Stimulated activated CD4-positive, alpha-beta T cell treated with anti-CD3 and anti-CD28 coated beads, Interleukin-4, amount 100 ng/mL, for 4 hours (primary cell): ENCODE measurements at regions not wholly inside any gene's neighbourhood (a gene's known extent, or its start where the extent isn't known, plus 50 kb on each side); places are given as distances from the start of the nearest gene placed in this dataset.
"Not testable (repeated sequence)": the region's sequence is repeated elsewhere in the genome, so short reads cannot be mapped to it uniquely, and the experiment has no call there.

Experiments
- DNase-seq, 2 experiments: peaks; one replicate each; pipeline ENCODE4 v3.0.0-alpha.2; 2020

GRCh38 chr13:106088085-106088484 lies 447.4 kb downstream of the EFNB2 start:
- no peak for DNase-seq

DNA sequence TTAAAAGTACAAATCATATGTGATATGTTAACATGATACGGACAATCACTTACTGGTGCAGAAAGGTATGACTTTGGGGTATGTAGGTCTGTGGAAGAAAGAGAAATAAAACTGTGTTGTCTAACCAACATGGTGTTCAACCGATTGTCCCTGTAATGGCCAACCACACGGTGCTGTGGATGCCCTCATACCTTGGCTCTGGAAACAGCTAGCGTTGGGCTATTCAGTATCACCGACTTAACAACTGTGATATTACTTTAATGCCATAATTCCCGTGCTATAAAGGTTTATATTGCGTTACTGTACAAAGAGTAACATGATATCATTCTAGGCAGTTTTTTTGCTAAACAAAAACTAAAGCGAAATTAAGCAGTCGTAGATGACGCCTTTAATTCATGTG lies 448.3 kb downstream of the EFNB2 start:
- no peak for DNase-seq

DNA sequence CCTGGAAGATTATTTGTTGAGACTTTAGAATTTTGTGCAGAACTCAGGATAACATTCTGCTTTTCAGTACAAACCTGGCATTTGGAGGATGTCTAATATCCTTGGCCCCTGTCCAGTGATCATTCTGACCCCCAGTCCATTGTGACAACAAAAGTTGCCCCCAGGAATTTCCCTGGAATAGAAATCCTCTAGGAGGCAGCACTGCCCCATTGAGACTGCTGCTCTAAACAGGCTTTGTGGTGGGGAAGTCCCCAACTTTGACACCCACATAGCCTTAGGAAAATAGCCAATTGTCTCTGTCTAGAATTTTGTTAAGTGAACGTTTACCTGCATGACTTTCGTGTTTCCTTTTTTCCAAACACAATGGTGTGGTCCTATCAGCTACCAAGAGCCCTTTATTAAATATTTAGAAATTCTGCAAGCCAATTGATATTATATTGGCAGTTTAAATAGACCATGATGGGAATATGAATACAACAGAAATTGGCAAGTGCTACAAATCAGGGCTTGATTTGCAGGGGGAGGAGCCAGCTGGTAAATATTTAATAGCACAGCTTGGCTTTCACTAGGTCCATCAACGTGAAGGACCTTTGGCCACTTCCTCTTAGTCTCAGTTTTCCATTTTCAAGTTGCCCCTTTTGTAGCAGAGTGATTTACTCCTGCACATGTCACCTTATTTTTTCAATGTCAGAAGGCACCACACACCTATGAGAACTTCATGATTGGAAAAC lies 451.7 kb downstream of the EFNB2 start:
- DNase-seq: no peak

GRCh38 chr13:106081221-106081620 lies 454.2 kb downstream of the EFNB2 start:
- not testable (repeated sequence) for DNase-seq

GRCh38 chr13:106078191-106078590 lies 457.3 kb downstream of the EFNB2 start:
- DNase-seq: no peak

GRCh38 chr13:106077017-106077416 lies 458.4 kb downstream of the EFNB2 start:
- DNase-seq: no peak

- no peak for DNase-seq
Measured at GRCh38 chr13:106072014-106072413, 463.4 kb downstream of the EFNB2 start.

- DNase-seq: no peak
Measured at GRCh38 chr13:106063591-106064313, 471.7 kb downstream of the EFNB2 start.

DNA sequence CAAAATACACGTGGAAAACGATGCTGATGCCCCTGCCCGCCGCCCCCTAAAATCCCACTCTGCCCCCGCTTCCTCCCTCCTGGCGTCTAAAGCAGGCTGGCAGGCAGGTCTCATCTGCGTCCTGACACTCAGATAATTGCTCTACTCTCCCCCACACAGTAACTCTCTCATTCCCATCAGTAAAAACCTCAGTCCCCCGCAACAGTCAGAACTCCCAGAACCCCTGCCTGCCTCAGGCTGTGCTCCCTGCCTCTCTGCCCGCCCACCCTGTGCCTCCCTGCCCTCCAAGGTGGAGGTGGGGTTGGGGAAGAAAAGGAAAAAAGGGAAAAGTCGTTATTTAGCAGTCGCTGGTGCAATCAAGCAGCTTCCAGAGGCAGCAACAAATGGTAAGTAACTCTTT lies 473.7 kb downstream of the EFNB2 start:
- no peak for DNase-seq

- DNase-seq: no peak
Measured at GRCh38 chr13:106056851-106057250, 478.6 kb downstream of the EFNB2 start.

GRCh38 chr13:106052200-106052767 lies 483.2 kb downstream of the EFNB2 start:
- DNase-seq: no peak

- no peak for DNase-seq
Measured at GRCh38 chr13:106049171-106049570, 486.3 kb downstream of the EFNB2 start.

DNA sequence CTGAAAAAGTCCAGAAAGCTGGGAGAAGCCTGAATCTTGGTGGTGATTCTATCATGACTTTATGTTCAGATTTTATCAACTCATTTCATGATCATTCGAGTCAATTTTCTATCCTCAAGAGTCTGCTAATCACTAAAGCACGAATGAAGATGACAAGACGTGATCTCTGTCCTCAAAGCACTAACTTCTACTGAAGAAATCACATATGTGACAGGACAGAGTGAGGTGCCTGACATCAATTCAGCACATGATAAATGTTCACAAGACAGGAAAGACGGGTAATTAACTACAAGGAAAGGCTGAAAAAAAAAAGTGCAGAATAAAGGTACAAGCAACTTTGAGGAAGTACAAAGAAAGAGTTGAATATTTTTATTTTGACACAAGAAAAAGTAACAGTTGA lies 487.1 kb downstream of the EFNB2 start:
- DNase-seq: no peak

DNA sequence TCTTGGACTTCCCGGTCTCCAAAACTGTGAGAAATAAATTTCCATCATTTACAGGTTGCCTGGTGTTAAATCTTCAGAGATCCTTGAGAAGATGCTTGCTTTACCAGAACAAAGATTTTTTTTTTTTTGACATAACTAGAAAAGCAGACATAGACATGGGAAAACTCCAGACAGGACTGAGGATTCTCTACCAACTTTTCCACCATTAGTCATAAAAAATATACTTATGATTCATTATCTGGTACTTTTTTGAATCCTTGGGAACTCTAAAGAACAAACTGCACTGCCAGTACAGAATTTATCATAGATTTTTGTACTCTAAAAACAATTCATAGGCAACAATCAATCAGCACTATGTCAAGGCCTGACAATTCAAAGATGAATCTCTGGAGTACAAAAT lies 487.6 kb downstream of the EFNB2 start:
- DNase-seq: no peak

GRCh38 chr13:106042996-106043581 lies 492.4 kb downstream of the EFNB2 start:
- no peak for DNase-seq

DNA sequence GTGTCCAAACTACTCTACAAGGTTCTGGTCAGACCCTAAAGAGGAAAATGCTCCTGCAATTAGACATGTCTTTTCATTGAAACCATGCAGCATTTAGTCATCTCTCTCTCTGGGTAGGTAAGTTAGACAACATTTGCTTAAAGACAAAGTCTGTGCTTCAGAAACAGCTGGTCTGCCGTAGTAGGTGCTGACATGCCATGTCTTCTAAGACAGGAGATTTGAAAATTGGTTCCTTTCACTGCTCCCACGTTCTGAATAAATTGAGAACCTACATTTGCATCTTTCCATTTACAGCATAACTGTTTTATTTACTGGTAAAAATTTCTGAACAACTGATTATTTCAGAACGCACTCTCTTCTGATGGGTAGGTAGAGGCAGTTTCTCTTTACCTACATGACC lies 494.0 kb downstream of the EFNB2 start:
- no peak for DNase-seq

DNA sequence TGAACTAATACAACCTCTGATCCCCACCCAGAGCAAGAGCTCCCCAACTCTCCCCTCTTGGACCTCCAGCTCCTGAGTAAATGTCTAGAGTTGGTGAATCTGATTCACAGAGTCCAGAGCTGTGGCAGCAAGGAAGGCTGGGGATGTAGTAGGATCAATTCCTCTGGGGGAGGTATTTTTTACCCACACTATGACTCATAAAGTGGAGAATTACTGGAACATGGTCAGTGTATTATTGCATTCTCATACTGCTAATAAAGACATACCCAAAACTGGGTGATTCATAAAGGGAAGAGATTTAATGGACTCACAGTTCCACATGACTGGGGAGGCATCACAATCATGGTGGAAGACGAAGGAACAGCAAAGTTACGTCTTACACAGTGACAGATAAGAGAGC lies 496.7 kb downstream of the EFNB2 start:
- DNase-seq: no peak

GRCh38 chr13:106036870-106037269 lies 498.6 kb downstream of the EFNB2 start:
- no peak for DNase-seq

DNA sequence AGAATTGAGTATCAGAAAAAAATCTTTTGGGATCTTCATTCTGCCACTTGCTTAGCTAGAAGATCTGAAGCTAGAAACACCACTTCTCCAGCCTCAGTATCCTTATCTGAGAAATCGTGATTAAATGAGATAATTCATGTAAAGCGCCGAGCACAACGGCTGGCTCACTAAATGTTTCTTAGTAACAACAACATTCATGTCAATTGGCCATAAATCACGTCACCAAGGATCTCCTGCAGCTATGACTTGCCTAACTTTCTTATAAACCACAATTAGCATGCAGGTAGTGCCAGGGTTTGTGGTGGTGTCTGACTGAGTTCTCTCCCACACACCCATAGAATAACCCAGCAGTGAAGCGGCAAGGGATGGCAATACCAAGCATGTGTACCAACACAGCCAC lies 501.3 kb downstream of the EFNB2 start:
- DNase-seq: no peak

GRCh38 chr13:106033659-106034058 lies 501.8 kb downstream of the EFNB2 start:
- DNase-seq: no peak

DNA sequence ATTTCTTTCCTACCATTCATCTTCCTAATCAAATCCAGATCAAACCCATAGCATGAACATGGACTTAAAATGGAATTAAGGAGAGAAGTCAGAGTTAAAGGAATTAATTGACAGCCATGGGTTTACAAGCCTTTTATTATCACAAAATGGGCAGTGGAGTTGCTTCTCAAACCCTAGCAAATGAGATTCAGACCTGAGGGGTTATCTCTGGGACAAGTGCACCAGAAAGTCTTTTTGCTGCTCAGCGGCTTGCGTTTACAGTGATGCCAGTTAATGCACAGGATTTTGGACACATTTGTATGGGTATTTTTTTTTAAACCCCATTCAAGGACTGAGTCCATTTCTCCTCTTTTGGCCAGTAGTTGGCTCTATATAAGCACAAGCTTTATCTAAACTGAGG lies 503.0 kb downstream of the EFNB2 start:
- no peak for DNase-seq

- no peak for DNase-seq
Measured at GRCh38 chr13:106029676-106030290, 505.7 kb downstream of the EFNB2 start.

DNA sequence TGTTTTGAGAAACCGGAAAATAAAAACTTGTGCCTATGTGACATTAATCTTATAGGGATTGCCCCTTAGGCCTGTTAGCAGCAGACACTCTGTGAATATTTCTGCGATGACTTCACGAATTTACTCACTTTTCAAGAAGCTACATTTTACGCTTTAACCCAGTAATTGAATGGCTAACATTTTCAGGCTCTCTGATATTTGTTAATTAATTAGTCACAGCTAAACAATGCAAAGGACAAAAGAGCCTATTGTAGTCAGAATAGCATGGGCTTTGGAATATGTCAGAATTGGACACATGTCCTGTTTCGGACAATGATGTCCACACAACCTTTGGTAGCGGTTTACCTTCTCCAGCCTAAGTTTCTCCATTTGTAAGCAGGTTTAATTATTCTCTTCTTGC lies 506.6 kb downstream of the EFNB2 start:
- no peak for DNase-seq
